Uterus (tissue), 3 donors: ENCODE measurements at regions not wholly inside any gene's neighbourhood (a gene's known extent, or its start where the extent isn't known, plus 50 kb on each side); places are given as distances from the start of the nearest gene placed in this dataset.

Experiments used
- DNase-seq, 2 donors: peaks; one replicate each; pipeline ENCODE4 v3.0.0-alpha.2; 2019 to 2020
- H3K27ac ChIP-seq, 2 donors: fragments of 200-600 bp; sonication (generic); 1 replicate in 1 of 2; 2 replicates in 1 of 2; pipeline ENCODE4 v1.5.1; 2016 to 2018
- H3K27me3 ChIP-seq, 2 donors: fragments of 200-600 bp; sonication (generic); one replicate each; pipeline ENCODE4 v1.5.1; 2018 to 2019; ENCODE audit warnings: control low read depth in 1 of 2
- H3K36me3 ChIP-seq, 2 donors: fragments of 200-600 bp; sonication (generic); one replicate each; pipeline ENCODE4 v1.5.1; 2019; ENCODE audit warnings: control low read depth in 1 of 2
- H3K4me1 ChIP-seq, 2 donors: fragments of 200-600 bp; sonication (generic); one replicate each; pipeline ENCODE4 v1.5.1; 2018 to 2019; ENCODE audit warnings: control low read depth in 1 of 2
- H3K4me3 ChIP-seq, 2 donors: fragments of 200-600 bp; sonication (generic); 1 replicate in 1 of 2; 2 replicates in 1 of 2; pipeline ENCODE4 v1.5.1; 2018 to 2019; ENCODE audit warnings: mild to moderate bottlenecking in 1 of 2
- H3K9me3 ChIP-seq, 2 donors: fragments of 200-600 bp; sonication (generic); one replicate each; pipeline ENCODE4 v1.5.1; 2019; ENCODE audit warnings: control low read depth in 1 of 2
- CTCF ChIP-seq, 4 experiments: fragments of 200-600 bp in 2 of 4; fragments of 450-650 bp in 2 of 4; sonication (generic) in 2 of 4; IDR thresholded peaks; one replicate each; pipeline ENCODE4 v1.5.1; 2016 to 2019; ENCODE audit warnings: antibody characterized with exemption in 4 of 4, mild to moderate bottlenecking in 2 of 4, moderate library complexity in 1 of 4
- POLR2A ChIP-seq, 2 donors: fragments of 450-650 bp; IDR thresholded peaks; one replicate each; pipeline ENCODE4 v1.6.1; 2016; ENCODE audit warnings: antibody characterized with exemption in 2 of 2, mild to moderate bottlenecking in 1 of 2, moderate library complexity in 1 of 2
- intact Hi-C: fragments of 100-400 bp; cut with DNase I; formaldehyde crosslinking; loops from one replicate; pipeline ENCODE4 v1.15.1; 2023; ENCODE audit warnings: low total_unique reads
- donor health status: DM: yes; HTN: yes; CAD: no.

- H3K4me1 ChIP-seq: no peaks in the 10 kb centered on the region
- no peaks in the 10 kb centered on the region for H3K27me3 ChIP-seq
- TF ChIP-seq POLR2A (IDR thresholded peaks at IDR 0.05) (no peak), CTCF (IDR thresholded peaks at IDR 0.05) (no peak)
- no peaks in the 10 kb centered on the region for H3K9me3 ChIP-seq
- intact Hi-C loops: no loop called here
- no peaks in the 10 kb centered on the region for H3K36me3 ChIP-seq
- H3K27ac ChIP-seq: no peak overlapping the region
- H3K4me3 ChIP-seq: no peak overlapping the region
- DNase-seq: no peak
These were observed 394.4 kb downstream of the DAD1 start for GRCh38 chr14:22194664-22195063.

GRCh38 chr14:22190411-22191191 lies 398.4 kb downstream of the DAD1 start:
- intact Hi-C loops: no loop called here
- Histone ChIP-seq H3K4me3 (no peak overlapping the region), H3K36me3 (no peaks in the 10 kb centered on the region), H3K9me3 (no peaks in the 10 kb centered on the region), H3K27ac (no peak overlapping the region), H3K4me1 (no peaks in the 10 kb centered on the region), H3K27me3 (no peaks in the 10 kb centered on the region)
- no peak for DNase-seq
- no peak for TF ChIP-seq CTCF (IDR thresholded peaks at IDR 0.05)
- TF ChIP-seq POLR2A (IDR thresholded peaks at IDR 0.05): no peak

GRCh38 chr14:22189881-22190280 lies 399.1 kb downstream of the DAD1 start:
- TF ChIP-seq POLR2A (IDR thresholded peaks at IDR 0.05) (no peak), CTCF (IDR thresholded peaks at IDR 0.05) (no peak)
- no peaks in the 10 kb centered on the region for H3K9me3 ChIP-seq
- no peaks in the 10 kb centered on the region for H3K27me3 ChIP-seq
- H3K27ac ChIP-seq: no peak overlapping the region
- intact Hi-C loops: no loop called here
- no peak for DNase-seq
- no peak overlapping the region for H3K4me3 ChIP-seq
- H3K36me3 ChIP-seq: no peaks in the 10 kb centered on the region
- no peaks in the 10 kb centered on the region for H3K4me1 ChIP-seq

GRCh38 chr14:22188318-22188717 lies 400.7 kb downstream of the DAD1 start:
- intact Hi-C loops: no loop called here
- TF ChIP-seq CTCF (IDR thresholded peaks at IDR 0.05): no peak
- no peak for TF ChIP-seq POLR2A (IDR thresholded peaks at IDR 0.05)

GRCh38 chr14:22185789-22186188 lies 403.2 kb downstream of the DAD1 start:
- TF ChIP-seq CTCF (IDR thresholded peaks at IDR 0.05): no peak
- no peak for TF ChIP-seq POLR2A (IDR thresholded peaks at IDR 0.05)
- Histone ChIP-seq H3K4me1 (no peaks in the 10 kb centered on the region), H3K27me3 (no peaks in the 10 kb centered on the region), H3K27ac (no peak overlapping the region), H3K4me3 (no peak overlapping the region), H3K9me3 (no peaks in the 10 kb centered on the region), H3K36me3 (no peaks in the 10 kb centered on the region)
- intact Hi-C loops: no loop called here
- no peak for DNase-seq

More at GRCh38 chr14:22188318-22188717, 400.7 kb downstream of the DAD1 start:
- H3K36me3 ChIP-seq: no peaks in the 10 kb centered on the region
- no peaks in the 10 kb centered on the region for H3K9me3 ChIP-seq
- H3K27ac ChIP-seq: no peak overlapping the region
- no peaks in the 10 kb centered on the region for H3K4me1 ChIP-seq
- DNase-seq: no peak
- no peaks in the 10 kb centered on the region for H3K27me3 ChIP-seq
- no peak overlapping the region for H3K4me3 ChIP-seq
